OCI-LY3 (cell line): ENCODE measurements at regions not wholly inside any gene's neighbourhood (a gene's known extent, or its start where the extent isn't known, plus 50 kb on each side); places are given as distances from the start of the nearest gene placed in this dataset.

ENCODE experiments used
- EZH2phosphoT487 ChIP-seq: fragments of 200-600 bp; shearing (Covaris generic); IDR thresholded peaks from 2 replicates; pipeline ENCODE4 v1.6.1; 2018; ENCODE audit warnings: antibody characterized with exemption, mixed run types, low read depth
- TF ChIP-seq, protein P1 (sequence below): fragments of 200-600, 300-600 bp; sonication (generic); IDR thresholded peaks from 2 replicates; pipeline ENCODE4 v1.5.1; 2014; ENCODE audit warnings: antibody characterized with exemption, low read length, low read depth

DNA sequence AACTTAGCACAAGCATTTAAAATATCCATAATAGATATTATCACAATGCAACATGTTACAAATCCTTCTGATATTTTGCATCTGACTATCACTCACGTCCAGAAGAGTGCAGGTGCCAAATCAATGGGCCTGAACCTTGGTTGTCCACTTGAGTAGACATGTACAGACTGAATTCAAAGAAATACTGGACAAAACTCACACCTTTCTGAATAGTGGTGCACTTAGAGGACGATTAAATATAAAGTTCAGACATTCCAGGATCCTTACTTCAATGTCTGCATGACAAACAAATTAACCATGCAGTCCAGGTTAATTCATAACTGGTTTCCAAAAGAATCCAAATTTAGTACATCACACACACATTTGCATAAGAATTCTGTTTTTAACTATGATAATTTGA is 406.0 kb upstream of the EDA2R start:
- TF ChIP-seq, protein P1, sequence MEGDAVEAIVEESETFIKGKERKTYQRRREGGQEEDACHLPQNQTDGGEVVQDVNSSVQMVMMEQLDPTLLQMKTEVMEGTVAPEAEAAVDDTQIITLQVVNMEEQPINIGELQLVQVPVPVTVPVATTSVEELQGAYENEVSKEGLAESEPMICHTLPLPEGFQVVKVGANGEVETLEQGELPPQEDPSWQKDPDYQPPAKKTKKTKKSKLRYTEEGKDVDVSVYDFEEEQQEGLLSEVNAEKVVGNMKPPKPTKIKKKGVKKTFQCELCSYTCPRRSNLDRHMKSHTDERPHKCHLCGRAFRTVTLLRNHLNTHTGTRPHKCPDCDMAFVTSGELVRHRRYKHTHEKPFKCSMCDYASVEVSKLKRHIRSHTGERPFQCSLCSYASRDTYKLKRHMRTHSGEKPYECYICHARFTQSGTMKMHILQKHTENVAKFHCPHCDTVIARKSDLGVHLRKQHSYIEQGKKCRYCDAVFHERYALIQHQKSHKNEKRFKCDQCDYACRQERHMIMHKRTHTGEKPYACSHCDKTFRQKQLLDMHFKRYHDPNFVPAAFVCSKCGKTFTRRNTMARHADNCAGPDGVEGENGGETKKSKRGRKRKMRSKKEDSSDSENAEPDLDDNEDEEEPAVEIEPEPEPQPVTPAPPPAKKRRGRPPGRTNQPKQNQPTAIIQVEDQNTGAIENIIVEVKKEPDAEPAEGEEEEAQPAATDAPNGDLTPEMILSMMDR: no peak
- no peak for TF ChIP-seq EZH2phosphoT487
